HUES48 (cell line): ENCODE measurements at regions not wholly inside any gene's neighbourhood (a gene's known extent, or its start where the extent isn't known, plus 50 kb on each side); places are given as distances from the start of the nearest gene placed in this dataset.

Experiments used
- H3K27ac ChIP-seq: one replicate; pipeline ENCODE4 v1.7.0; 2013; ENCODE audit warnings: low read depth, low read length, inconsistent platforms
- H3K27me3 ChIP-seq: 2 replicates; pipeline ENCODE4 v1.6.1; 2013; ENCODE audit warnings: mild to moderate bottlenecking, low read length; ENCODE audit not compliant: control insufficient read depth, insufficient read depth
- H3K36me3 ChIP-seq: 2 replicates; pipeline ENCODE4 v1.6.1; 2013; ENCODE audit warnings: low read length; ENCODE audit not compliant: control insufficient read depth, insufficient read depth
- H3K4me1 ChIP-seq: 2 replicates; pipeline ENCODE4 v1.6.1; 2013; ENCODE audit warnings: mild to moderate bottlenecking, low read length; ENCODE audit not compliant: control insufficient read depth, insufficient read depth
- H3K4me3 ChIP-seq: 2 replicates; pipeline ENCODE4 v1.5.1; 2013; ENCODE audit warnings: mild to moderate bottlenecking, low read depth, low read length
- H3K9ac ChIP-seq: 2 replicates; pipeline ENCODE4 v1.6.1; 2013; ENCODE audit warnings: mild to moderate bottlenecking, low read depth, low read length, moderate library complexity
- H3K9me3 ChIP-seq: 2 replicates; pipeline ENCODE4 v1.6.1; 2013; ENCODE audit warnings: low read length; ENCODE audit not compliant: control insufficient read depth, insufficient read depth

DNA sequence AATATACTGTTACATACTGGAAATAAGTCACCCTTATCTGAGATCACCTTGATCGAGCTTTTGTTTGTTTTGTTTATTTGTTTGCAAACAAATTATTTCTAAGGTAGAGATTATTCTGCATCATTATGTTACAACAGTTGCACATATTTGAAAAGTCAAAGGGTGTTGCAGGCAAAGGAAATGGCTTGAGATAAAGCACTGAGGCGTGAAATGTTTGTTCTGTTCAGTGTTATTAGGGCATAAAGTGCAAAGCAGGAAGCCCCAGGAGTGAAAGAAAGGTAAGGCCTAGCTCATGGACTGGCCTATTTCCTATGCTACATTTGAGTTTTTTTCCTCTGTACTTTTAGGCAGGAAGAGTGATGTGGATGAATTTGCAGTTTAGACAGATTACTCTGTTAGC is 1815.6 kb upstream of the LRRTM1 start:
- Histone ChIP-seq H3K27me3 (no peaks in the 10 kb centered on the region), H3K9ac (no peak overlapping the region), H3K27ac (no peak overlapping the region), H3K4me3 (no peak overlapping the region), H3K4me1 (no peaks in the 10 kb centered on the region), H3K9me3 (no peaks in the 10 kb centered on the region), H3K36me3 (no peaks in the 10 kb centered on the region)

DNA sequence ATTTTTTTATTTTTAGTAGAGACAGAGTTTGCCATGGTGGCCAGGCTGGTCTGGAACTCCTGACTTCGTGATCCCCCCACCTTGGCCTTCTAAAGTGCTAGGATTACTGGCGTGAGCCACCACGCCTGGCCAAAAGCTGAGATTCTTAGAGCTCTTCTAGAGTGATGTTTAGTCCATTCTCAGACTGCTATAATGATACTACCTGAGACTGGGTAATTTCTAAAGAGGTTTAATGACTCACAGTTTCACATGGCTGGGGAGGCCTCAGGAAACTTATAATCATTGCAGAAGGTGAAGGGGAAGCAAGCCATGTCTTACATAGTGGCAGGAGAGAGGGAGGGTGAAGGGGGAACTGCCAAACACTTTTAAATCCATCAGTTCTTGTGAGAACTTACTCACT is 1804.9 kb upstream of the LRRTM1 start:
- no peak overlapping the region for H3K4me3 ChIP-seq
- no peak overlapping the region for H3K9ac ChIP-seq
- no peaks in the 10 kb centered on the region for H3K36me3 ChIP-seq
- H3K9me3 ChIP-seq, result no peaks in the 10 kb centered on the region
- no peaks in the 10 kb centered on the region for H3K27me3 ChIP-seq
- no peak overlapping the region for H3K27ac ChIP-seq
- no peaks in the 10 kb centered on the region for H3K4me1 ChIP-seq

DNA sequence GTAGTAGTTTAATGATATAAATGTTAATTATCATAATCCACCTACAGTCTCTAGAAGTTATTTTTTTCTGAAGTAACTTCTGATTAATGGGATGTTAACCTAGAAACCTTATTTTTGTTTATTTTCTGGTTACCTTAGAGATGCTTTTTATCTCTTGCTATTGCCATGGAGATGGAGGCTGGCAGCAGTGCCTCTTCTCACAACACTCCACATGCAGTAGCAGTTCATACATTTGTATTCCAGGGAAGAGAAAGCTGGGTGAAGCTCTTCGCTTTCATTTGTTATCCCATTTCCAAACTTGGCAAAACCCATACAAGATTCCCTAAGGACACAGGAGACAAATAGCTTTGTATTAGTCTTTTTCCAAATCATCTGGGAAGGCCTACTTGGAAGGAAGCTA is 1794.1 kb upstream of the LRRTM1 start:
- Histone ChIP-seq H3K4me3 (no peak overlapping the region), H3K4me1 (no peaks in the 10 kb centered on the region), H3K9ac (no peak overlapping the region), H3K27me3 (no peaks in the 10 kb centered on the region), H3K9me3 (no peaks in the 10 kb centered on the region), H3K36me3 (no peaks in the 10 kb centered on the region), H3K27ac (no peak overlapping the region)

DNA sequence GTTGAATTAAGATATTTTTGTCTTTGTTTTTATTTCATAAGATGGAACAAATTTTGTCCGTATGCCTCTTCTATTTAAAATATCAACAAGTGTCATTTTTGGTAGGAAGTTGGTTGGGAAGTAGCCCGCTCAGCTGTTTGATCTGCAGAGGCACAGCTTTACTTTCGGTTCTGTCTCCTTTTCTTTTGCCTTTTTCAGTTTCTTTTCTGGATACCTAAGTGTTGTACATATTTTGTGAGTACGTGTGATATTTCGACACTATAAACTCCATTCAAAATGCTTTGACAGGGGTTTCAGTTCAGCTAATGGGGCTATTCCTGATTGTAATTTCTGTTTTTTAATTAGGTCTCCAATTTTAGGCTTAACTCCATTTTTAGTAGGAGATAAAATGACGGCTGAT is 1785.0 kb upstream of the LRRTM1 start:
- no peak overlapping the region for H3K9ac ChIP-seq
- H3K4me1 ChIP-seq, result no peaks in the 10 kb centered on the region
- no peak overlapping the region for H3K27ac ChIP-seq
- no peaks in the 10 kb centered on the region for H3K36me3 ChIP-seq
- no peaks in the 10 kb centered on the region for H3K27me3 ChIP-seq
- H3K4me3 ChIP-seq, result no peak overlapping the region
- peaks cover 12% of the 10 kb centered on the region; the same call in 1 of the 2 replicates for H3K9me3 ChIP-seq

DNA sequence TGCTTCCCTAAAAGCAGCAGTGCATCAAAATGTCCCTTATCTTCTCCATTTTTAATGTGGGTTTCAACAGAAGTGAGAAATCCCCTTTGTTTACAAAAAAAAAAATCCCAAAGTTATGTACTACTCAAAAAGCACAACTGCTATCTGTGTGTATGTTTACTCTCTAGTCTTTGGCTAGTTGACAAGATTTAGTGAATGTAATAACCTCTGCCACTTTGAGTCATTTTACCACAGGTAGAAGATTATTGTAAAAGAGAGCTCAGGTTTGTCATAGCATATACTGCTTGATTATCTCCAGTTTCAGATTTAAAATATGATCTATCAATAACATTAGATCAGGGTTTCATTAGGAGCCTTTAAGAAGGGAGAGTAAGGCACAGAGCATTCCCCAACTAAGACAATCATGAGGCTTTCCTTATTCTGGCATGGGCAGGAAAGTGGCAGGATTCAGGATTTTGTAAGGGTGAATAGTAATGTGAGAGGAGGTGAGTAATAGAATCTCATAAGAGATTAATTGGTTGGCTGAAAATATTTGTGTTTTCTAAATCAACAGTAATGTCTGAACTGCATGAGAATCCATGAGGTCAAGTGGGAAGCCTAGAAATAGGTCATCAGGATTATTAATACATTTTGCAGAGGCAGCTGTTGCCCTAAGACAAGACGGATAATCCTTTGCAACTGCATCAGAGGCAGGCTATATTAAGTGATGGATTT is 1780.3 kb upstream of the LRRTM1 start:
- no peaks in the 10 kb centered on the region for H3K4me1 ChIP-seq
- no peak overlapping the region for H3K4me3 ChIP-seq
- no peak overlapping the region for H3K27ac ChIP-seq
- H3K9me3 ChIP-seq, result peaks cover 12% of the 10 kb centered on the region; the same call in 1 of the 2 replicates
- H3K9ac ChIP-seq, result no peak overlapping the region
- no peaks in the 10 kb centered on the region for H3K27me3 ChIP-seq
- H3K36me3 ChIP-seq, result no peaks in the 10 kb centered on the region

DNA sequence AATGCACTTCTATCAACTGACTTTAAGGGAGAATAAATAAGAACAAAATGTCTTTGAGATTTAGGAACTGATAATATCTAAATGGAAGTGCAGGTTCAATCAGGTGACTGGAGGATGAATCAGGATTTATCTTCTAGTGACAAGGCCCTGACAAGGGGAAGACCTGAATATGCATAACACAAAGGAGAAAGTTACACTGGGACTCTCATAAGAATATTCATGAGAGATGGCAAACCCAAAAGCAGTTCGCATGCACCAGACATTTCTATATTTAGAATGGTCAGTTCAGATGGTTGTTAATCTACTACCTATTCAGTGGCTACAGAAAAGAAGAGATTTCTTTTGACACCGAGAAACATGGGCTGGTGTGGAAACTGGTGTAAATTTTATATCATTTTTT is 1771.3 kb upstream of the LRRTM1 start:
- H3K9ac ChIP-seq, result no peak overlapping the region
- no peaks in the 10 kb centered on the region for H3K9me3 ChIP-seq
- H3K27me3 ChIP-seq, result no peaks in the 10 kb centered on the region
- H3K27ac ChIP-seq, result no peak overlapping the region
- no peak overlapping the region for H3K4me3 ChIP-seq
- H3K4me1 ChIP-seq, result no peaks in the 10 kb centered on the region
- H3K36me3 ChIP-seq, result no peaks in the 10 kb centered on the region

DNA sequence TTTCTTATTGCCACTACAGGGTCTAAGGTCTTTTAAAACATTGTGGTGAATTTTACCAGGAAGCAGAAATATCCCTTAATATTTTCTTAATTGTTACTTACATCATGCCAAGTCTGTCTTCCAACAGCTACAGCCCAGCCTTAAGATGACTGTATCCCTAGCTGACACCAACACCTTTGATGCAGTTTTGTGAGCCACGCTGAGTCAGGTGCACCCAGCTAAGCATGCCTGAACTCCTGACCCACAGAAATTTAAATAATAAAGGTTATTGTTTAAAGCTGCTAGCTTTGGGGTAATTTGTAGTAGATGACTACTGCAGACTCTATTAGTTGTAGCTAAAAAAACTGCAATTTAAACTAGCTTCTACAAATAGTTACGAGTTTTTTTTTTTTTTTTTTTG is 1757.9 kb upstream of the LRRTM1 start:
- Histone ChIP-seq H3K4me3 (0 out of 2 replicates have a peak overlapping the region, but pooled peaks have one; percentile 3), H3K27me3 (no peaks in the 10 kb centered on the region), H3K9ac (no peak overlapping the region), H3K4me1 (peaks cover 23% of the 10 kb centered on the region), H3K36me3 (no peaks in the 10 kb centered on the region), H3K27ac (peak overlapping the region; percentile 1), H3K9me3 (no peaks in the 10 kb centered on the region)

DNA sequence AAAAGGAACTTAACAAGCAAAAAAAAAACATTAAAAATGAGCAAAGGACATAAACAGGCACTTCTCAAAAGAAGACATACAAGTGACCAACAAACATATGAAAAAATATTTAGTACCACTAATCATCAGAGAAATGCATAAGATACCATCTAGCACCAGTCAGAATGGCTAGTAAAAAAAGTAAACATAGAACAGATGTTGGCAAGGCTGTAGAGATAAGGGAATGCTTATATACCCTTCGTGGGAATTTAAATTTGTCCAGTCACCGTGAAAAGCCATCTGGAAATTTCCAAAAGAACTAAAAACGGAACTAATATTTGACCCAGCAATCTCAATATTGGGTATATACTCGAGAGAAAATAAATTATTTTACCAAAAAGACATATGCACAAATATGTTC is 1751.3 kb upstream of the LRRTM1 start:
- no peak overlapping the region for H3K4me3 ChIP-seq
- H3K9me3 ChIP-seq, result no peaks in the 10 kb centered on the region
- no peak overlapping the region for H3K9ac ChIP-seq
- H3K4me1 ChIP-seq, result peaks cover 7% of the 10 kb centered on the region; the same call in 1 of the 2 replicates
- no peak overlapping the region for H3K27ac ChIP-seq
- no peaks in the 10 kb centered on the region for H3K27me3 ChIP-seq
- H3K36me3 ChIP-seq, result no peaks in the 10 kb centered on the region

DNA sequence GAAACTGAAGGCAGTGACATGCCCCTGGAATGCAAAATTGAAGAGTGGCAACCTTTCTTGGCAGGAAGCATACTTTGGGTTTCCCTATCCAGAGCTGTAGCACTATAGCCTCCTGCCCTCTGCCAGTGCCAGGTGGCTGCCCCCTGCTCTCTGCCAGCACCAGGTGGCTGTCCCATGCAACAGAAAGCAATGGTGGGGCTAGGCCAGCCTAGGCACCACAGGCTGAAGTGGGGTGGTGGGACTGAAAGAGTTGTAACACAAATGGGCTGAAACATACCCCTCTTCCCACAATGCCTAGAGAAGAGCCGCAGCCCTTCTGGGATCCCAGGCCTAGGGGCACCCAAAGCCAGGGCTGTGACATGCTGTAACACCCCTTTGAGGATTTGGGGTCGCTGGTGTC is 1739.3 kb upstream of the LRRTM1 start:
- no peak overlapping the region for H3K9ac ChIP-seq
- peaks cover 3% of the 10 kb centered on the region; the same call in 1 of the 2 replicates for H3K4me1 ChIP-seq
- no peaks in the 10 kb centered on the region for H3K9me3 ChIP-seq
- no peaks in the 10 kb centered on the region for H3K36me3 ChIP-seq
- no peak overlapping the region for H3K27ac ChIP-seq
- no peaks in the 10 kb centered on the region for H3K27me3 ChIP-seq
- no peak overlapping the region for H3K4me3 ChIP-seq

DNA sequence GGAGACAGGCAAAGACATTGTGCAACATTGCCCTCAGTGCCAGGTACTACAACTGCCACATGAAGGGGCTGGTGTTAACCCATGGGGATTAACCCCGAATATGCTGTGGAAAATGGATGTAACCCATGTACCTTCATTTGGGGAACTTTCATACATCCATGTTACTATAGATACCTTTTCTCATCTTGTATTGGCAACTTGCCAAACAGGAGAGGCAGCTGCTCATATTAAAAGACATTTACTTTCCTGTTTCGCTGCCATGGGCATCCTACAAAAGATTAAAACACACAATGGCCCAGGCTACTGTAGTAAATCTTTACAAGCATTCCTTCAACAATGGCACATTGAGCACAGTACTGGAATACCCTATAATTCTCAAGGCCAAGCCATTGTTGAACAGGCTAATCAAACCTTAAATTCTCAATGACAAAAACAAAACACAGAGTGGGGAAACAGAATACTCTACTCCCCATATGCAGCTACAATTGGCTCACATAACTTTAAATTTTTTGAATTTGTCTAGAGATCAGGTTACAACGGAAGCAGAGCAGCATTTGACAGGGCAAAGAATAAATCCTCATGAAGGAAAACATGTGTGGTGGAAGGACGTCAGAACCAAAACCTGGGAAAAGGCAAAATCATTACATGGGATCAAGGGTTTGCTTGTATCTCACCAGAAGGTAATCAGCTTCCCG is 1723.5 kb upstream of the LRRTM1 start:
- Histone ChIP-seq H3K27ac (no peak overlapping the region), H3K36me3 (no peaks in the 10 kb centered on the region), H3K4me1 (no peaks in the 10 kb centered on the region; the same call in 1 of the 2 replicates), H3K27me3 (no peaks in the 10 kb centered on the region), H3K4me3 (no peak overlapping the region), H3K9ac (no peak overlapping the region), H3K9me3 (peaks cover 2% of the 10 kb centered on the region)

DNA sequence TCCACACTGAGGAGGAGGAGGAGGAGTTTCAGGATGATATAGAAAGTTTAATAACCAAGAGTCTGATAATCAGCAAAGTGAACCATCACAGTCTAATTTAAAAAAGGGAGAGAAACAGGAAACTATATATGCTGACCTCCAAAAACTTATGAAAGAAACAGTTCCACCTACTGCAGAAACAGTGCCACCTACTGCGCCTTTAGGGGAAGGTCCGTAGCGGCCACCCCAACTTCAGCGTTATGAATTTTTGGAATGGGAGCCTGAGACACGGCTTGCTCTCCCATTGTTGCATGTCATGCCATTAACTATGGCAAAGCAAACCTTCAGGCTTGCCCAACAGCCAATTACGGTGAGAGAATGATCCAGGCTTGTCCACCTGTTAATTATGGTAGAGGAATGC is 1719.2 kb upstream of the LRRTM1 start:
- Histone ChIP-seq H3K4me1 (no peaks in the 10 kb centered on the region; the same call in 1 of the 2 replicates), H3K9me3 (no peaks in the 10 kb centered on the region), H3K4me3 (no peak overlapping the region), H3K27ac (no peak overlapping the region), H3K36me3 (no peaks in the 10 kb centered on the region), H3K9ac (no peak overlapping the region), H3K27me3 (no peaks in the 10 kb centered on the region)
